HG03039 (cell line): ENCODE measurements at regions not wholly inside any gene's neighbourhood (a gene's known extent, or its start where the extent isn't known, plus 50 kb on each side); places are given as distances from the start of the nearest gene placed in this dataset.
"Not testable (repeated sequence)": the region's sequence is repeated elsewhere in the genome, so short reads cannot be mapped to it uniquely, and the experiment has no call there.

Experiments
- ATAC-seq: cut with Tn5 transposase; IDR thresholded peaks from one replicate; pipeline ENCODE4 v1.9.1; 2021; ENCODE audit warnings: mild to moderate bottlenecking, moderate library complexity; ENCODE audit not compliant: unreplicated experiment

DNA sequence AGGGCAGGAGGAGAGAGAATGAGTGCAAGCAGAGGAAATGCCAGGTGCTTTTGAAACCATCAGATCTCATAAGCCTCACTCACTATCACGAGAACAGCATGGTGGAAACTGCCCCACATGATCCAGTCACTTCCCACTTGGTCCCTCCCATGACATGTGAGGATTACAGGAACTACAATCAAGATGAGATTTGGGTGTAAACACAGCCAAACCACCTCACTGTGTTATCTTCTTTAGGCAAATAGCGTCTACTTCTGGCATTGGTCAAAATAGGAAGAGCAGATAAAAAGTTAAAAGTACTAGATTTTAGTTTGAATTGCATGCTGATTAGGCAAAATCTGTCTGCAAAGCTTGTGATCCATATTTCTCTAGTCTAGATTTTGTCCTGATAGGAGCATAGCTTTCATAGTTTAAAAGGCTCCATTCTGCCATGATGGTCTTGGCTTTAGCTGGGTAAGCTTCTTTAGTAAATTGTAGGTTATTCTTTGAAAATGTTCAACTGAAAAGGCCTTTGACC, 267.5 kb downstream of the NKX6-1 start:
- no peak for ATAC-seq

DNA sequence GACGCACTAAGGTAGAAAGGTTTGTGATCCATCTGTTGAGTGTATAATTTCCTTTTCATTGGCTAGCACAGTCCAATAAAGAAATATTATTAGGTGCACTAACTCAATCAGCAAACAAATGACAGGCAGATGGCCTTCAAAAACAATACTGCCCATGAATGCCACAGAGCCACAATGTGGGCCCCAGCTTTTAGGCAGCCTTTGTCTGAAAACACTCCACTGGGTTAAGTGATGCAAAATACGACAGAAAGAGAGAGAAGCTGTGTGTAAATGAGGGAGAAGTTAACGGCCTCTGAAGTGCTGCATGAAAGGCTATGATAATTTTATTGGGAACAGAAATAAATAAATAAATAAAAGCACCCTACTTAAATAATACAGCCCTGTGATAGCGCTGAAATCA, 274.6 kb downstream of the NKX6-1 start:
- ATAC-seq = no peak

DNA sequence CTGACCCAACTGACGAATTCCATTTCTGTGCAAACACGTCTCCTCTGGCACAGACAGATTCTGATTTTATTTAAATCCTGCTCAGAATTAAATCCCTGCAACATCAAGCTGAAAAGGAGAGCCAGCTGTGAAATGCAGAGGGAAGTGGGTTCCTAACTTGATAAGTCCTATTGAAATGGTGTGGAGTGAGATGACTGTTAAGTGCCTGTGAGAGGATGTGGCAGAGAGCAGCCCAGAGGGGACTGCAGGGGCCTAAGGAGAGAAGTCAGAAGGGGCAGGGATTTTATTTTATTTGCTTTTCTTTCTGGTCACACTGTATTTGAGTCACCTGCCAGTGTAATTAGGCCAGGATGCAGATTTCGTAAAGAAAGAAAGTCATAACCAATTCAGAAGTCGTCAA, 277.4 kb downstream of the NKX6-1 start:
- no peak for ATAC-seq

DNA sequence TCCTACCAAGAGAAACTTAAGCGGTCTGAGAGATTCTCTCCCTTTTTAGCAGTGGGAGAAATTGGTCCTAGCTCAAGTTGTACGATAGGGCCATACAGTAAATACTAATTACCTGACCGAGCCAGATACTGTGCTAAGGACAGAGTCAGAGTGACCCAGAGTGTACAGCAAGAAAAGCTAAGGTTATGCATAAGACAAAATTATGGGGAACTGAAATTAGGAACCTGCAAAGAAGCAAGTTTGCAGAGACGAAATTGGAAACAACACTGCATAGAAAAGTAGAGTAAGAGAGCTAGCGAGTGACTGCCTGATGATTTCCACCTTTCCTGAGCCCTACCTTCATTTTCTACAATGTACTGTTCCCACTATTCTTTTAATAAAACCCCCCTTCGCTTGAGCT, 278.1 kb downstream of the NKX6-1 start:
- ATAC-seq = no peak

DNA sequence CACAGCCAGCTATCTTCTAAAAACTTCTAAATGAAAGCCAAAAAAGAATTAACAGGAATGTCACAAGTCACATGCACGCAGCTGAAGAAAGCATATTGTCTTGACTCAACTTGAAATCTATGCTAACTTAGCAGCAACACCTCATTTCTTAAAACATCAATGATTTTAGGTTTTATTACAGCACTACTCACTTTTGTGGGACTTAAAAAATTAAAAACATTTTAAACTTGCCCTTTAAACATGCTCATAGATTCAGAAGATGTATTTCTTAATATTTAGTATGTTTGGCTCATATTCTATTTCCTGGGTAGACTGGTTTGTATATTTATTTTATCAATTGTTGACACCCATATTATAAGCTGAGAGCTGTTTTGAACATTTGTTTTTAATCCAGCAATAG, 279.4 kb downstream of the NKX6-1 start:
- no peak for ATAC-seq

DNA sequence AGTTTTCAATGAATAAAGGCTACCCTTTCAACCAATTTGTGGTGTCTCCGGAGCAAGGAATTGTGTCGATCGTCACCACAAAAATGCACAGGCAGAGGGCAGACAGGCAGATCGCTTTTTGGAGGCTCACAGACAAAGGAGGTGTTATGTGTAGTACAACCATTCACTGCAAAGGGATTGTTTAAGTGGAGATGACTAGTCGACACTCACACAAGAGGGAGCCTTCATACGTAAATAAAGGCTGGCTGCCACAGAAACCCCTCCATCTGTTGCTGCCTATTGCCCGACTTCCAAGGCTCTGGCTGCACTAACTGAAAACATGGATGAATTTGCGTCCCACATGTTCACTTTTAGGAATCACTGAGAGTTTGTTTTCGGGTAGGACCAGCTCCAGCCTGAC, 281.1 kb downstream of the NKX6-1 start:
- no peak for ATAC-seq

DNA sequence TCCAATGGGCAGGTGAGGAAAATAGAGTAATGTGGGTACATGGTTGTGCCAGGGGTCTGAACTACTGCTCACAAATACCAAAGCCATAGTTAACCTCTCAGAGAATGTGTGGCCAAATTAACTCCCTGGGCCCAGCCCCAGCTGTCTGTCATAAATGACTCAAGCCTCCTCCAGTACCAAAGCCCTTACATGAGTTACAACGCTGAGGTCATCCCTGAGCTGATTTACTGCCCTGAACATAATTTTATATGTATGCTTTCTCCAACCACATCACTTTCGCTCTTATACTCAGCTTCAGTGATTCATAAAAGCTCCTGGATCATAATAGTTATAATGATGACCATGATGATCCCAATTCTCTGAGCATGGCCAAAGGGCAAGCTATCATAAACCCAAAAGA, 283.9 kb downstream of the NKX6-1 start:
- ATAC-seq = no peak

DNA sequence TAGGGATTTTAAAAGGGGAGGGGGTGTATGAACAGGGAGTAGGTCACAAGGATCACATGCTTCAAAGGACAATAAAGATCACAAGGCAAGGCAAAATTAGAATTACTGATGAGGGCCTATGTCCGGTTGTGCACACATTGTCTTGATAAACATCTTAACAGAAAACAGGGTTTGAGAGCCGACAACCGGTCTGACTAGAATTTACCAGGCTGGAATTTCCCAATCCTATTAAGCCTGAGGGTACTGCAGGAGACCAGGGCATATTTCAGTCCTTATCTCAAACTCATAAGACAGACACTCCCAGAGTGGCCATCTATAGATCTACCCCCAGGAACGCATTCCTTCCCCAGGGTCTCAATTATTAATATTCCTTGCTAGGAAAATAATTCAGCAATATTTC, 292.9 kb downstream of the NKX6-1 start:
- not testable (repeated sequence) for ATAC-seq

DNA sequence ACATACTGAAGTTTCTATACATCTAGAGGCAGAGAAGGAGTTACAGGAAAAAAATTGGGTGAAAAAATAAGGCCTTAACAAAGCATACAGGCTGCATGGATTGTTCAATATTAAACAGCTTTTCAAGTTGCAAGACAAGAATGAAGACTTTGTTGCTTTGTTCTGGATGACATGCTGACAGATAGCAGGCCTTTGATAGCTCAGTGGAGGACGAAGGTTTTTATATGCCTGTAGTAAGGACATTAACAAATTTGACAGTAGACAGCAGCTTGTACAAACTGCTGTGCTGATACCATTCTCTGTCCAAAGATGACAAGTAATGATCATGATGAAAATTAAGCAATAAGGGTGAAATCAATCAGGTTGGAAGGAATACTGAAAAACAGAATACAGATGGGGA, 309.9 kb downstream of the NKX6-1 start:
- ATAC-seq = no peak

DNA sequence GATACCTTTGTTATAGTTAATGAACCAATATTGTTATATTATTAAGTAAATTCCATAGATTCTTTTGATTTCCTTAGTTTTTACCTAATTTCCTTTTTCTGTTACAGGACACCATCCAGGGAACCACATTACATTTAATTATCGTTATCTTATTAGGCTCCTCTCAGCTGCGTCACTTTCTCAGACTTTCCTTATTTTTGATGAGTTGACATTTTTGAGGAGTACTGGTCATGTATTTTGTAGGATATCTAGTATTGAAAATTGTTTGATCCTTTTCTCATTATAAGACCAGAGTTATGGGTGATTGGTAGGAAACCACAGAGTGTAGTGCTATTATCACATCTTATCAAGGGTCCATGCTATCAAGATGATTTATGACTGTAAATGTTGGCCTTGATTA, 319.7 kb downstream of the NKX6-1 start:
- no peak for ATAC-seq

DNA sequence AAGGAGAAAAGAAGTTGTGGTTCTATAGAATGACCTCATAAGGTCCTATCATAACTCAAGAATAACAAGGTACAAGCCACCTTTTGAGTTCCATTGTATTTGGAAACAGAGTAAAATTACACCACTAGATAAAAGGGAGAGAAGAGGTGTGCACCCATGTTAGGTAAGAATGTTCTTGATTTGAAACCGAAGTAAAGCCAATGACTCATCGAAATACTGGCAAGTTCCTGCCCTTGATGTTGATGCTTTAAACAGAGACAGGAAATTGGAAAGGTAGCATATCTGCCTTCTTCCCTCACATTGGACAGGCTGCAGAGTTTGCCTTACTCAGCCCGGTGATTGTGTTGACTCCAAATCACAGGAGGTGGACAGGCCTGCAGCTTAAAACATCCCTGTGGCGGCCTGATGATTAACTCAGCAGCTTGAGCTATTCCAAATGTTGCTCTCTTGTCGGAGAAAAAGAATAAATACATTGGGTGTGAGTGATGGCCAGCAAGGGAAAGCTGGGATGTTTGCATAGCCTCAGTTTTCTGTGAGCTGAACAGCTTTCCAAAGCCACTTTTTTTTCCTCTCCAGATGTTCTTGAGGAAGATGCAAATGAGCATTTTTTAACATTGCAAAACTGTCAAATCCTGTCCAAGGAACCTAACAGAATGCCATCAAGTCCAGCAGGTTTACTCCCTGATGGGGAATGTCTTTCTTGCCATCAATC, 321.1 kb downstream of the NKX6-1 start:
- no peak for ATAC-seq

DNA sequence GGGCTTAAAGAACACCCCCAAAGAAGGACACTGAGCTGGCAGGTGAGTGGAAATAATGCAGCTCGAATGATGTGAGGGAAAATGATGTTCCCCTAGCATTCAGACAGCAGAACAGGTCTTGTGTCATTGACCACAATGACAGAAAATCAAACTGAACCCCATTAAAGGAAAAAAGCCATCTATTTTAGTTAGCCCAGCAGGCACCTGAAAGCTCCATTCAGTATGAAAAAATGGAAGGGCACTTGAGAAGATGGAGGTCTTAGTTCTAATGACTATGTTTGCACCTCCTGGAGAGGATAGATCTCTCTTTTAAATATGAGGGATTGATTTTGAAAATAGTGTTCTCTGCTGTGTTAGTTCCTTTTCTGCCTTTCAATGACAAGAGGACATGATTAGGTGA, 323.1 kb downstream of the NKX6-1 start:
- no peak for ATAC-seq

DNA sequence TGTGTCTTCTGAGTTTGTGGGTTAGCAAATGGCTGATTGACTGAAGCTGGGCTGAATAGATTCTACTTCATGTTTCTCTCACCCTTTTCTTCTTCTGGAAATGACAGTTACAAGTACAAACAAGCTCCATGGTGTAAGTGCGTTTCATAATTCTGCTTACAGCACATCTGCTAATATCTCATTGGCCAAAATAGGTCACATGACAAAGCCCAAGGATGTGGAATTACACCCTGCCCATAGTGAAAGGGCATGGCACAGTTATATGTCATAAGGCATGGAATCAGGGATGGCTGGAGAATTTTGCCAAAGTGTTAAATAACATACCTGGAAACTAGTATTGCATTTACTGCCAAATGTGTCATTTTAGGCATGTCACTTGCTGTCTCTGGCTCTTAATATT, 327.2 kb downstream of the NKX6-1 start:
- no peak for ATAC-seq

DNA sequence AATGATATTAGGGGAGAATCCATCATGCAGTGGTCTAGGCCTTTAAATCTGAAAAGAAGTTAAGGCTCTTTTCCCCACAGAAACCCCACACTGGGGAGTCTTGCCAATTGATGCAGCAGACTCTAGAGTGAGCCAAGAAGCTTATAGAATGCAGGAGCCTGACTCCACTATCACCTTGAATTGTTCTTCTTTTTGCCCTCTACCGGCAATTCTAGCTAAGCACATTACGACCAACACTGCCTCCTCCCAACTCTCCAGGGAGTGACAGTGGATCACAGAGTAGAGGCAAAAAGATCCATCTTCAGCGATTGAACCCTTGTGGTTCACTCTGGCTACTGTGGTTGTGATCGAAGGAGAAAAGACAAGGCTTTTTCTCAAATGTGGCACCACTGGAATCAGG, 331.5 kb downstream of the NKX6-1 start:
- ATAC-seq = no peak

DNA sequence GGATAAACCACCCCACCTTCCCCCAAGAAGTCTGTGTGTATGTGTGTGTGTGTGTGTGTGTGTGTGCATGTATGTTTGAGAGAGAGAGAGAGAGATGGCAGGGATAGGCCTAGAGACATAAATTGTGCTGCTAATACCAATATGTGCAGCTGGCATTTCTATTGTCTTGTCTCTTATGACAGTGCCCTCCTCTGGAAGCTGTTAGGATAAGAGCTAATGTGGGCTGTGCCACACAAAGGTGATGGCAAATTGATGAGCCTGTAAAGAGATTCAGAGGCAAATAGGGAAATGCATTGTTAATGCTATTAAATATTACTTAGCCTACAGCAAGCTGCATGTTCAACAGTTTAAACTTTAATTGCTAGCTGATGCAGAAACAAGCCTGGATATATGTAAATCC, 332.0 kb downstream of the NKX6-1 start:
- ATAC-seq = no peak

DNA sequence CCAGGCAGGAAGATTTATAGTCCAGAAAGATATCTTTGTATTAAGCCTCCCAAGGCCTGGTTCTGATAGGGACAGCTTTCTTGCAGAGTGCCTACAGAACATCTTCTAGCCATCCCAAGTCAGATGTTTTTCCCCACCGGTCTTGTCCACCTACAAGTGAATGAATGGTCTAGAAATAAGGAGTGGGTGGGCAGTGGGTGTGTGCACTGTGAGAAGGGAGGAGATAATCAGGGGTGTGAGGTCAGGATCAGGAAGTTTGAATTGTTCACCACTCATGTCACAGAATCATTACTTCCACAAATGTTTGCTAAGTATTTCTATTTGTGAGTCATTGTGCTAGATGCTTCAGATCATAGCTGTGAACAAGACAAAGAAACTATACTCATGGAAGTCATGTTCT, 332.6 kb downstream of the NKX6-1 start:
- ATAC-seq = no peak

DNA sequence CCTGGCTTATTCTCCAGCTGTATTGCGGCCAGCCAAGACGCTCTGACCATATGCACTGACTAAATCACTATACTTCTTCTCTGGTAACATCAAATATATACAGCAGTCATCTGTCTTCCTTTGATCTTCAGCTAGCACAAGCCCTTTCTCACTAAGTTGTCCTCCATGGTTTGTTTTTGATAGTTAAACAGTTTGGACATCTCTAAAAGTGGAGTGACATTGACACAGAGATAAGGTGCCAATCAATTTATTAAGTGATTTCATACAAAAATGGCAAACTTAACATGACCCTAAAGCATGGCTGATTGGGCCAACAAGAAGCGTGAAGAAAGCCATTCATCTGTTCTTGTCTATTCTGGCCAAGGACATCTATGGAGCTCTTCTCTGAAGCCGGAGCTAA, 334.9 kb downstream of the NKX6-1 start:
- ATAC-seq = no peak

DNA sequence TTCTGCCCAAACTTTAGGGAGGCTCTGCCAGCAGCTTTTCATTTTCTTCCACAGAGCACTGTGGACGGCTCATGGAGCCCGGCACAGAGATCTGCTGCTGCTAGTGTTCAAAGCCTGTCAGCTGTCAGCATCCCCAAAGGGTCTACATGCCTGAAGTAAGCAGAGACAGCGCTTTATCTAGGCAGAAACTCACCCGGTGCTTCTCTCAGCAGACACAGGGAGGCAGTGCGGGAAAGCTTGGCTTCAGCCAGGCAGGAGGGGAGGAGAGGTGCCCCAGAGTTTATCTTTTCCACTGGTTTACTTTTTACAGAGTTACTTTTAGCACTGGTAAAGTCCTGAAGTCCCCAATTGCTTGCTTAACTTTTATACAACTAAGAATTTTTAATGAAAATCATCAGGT, 339.3 kb downstream of the NKX6-1 start:
- ATAC-seq = no peak

DNA sequence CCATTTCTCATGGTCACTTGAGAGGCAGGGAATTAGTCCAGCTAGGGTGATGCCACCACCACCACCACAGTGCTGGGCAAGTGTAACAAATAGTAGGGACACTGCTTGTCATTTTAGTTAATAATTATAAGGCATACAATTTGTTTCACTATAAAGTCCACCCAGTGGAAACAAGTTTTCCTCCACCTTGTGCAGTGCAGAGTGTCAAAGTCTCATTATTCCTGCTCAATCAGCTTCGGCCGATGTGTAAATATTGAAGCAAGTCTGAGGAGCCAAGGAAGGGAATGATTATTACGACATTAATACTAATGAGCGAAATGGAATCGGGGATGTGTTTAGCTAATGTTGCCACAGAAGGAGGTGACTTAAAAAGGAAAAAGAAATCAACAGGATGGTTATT, 340.4 kb downstream of the NKX6-1 start:
- no peak for ATAC-seq

DNA sequence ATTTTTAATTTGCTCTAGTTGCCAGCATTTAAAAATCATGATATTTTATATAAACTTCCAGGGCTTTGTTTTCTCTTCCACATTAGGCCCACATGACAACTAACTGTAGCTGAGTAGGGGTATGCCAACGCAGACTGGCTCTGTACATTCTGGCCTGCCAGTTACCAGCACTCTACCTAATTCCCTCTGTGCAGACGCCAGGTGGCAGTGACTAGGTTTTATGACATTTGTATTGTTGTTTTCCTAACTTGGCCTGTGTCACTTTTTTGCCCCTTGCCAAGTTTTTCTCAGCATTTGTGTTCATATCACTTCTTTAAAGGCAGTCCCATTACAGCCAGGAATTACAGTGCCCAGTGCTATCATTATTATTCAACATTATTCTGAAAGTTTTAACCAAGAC, 347.5 kb downstream of the NKX6-1 start:
- ATAC-seq = no peak

DNA sequence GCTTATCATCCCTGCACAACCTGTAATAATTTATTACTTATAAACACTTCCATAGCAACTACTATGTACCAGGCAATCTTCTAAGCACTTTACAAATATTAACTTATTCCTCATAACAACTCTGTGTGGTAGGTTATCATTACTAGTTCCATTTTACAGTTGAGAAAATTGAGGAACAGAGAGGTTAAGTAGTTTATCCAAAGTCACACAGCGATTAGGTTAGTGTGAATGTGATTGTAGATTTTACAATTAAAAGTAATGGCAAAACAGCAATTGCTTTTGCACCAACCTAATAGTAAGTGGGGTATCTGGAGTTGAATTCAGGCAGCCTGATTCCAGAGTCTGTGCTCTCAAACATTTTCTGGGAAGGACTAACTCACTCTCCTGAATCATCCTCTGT, 348.9 kb downstream of the NKX6-1 start:
- ATAC-seq = no peak

DNA sequence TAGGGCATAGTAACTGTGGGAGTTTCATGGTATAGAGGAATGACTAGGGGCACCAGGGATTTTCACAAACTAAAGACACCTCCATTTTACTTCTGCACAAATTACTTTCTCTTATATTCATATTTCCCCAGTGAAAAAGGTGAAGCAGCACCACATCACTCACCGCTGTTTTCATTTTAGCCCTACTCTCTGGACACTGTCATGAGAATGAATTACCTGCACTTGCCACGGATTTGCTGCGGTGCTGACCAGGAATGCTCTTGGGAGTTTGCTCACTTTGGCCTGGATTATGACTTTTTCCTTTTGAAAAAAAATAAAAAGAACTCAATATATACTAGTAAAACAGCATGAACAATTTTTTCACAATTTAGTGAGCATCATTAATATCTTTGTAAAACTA, 351.3 kb downstream of the NKX6-1 start:
- no peak for ATAC-seq

DNA sequence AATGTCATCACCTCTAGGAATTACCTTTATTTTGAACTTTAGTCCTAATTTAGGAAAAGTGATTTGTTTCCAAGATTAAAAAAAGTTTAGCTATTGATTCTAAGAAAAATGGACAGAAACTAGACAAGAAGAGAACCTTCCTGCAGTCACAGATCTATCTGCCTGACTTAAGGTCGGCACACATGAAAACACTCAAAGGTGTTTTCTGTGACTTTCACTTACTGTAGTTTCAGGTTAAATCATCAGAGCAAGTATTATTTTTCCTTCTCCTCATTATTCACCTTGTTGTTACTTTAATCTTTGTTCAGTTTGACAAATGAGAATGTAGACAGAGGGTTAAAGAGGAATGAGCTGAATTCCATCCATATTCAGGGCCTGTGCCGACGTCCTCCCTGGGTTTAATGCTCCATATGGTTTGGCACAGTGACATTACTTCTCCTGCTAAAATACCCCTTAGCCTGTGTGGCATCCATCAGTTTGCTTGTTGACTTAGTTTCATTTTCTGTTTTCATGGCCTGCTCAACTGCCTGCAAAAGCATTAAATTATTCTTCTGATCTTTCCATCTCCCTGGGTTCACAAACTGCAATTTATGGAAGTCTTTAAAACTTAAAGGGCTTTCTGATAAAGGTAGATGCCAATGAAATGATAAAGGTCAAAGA, 352.7 kb downstream of the NKX6-1 start:
- ATAC-seq = peak; percentile 77
